ENCODE measurements at regions not wholly inside any gene's neighbourhood (a gene's known extent, or its start where the extent isn't known, plus 50 kb on each side); places are given as distances from the start of the nearest gene placed in this dataset.

DNA sequence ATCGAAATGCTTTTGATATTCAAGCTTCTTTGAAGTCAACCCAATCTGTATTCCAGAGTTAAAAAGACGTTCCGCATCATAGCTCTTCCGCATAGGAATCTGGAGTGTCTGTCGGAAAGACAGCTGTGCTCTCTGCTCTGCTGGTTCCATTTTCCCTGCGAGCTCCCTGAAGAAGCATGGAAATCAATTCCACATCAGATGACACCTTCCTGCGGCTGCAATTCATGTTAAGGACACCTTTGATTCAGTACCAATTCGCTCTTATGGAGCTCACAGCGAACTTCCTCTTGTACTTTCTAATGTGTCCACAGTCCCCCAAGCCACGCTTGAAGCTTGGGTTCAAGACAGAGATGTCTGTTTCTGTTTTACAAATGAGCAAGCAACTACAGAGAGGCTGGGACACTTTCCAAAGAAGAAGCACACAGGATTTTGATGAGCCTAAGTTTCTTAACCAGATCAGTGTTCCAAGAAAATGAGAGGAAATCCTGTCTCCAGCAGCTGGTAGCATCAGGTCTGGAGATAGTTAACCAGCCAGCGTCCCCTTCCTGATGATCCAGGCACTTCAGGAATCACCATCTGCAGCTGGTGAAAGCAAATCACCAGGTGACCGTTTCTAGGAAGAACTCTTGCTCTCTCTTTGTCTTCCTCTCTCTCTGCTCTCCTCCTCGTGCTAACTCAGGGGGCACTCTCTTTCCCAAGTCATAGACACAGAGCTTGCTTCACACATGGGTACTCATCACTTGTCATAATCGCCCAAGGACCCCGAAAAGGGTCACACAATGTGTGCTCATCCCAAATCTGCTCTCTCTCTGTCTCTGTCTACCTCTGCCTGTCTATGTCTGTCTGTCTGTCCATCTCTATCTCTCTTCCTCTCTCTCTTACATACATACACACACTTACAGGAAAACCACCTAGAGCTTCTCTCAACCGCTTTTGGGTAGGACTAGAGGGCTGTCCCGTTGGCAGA is 281.8 kb downstream of the FAM43A start:
- Mint-ChIP-seq H3K27ac (no peak overlapping the region), H3K36me3 (no peaks in the 10 kb centered on the region), H3K9me3 (no peaks in the 10 kb centered on the region)
- no peak for DNase-seq (ENCODE audit: low spot score in 2 of 2)
- ATAC-seq = no peak

- H3K36me3 Mint-ChIP-seq = no peaks in the 10 kb centered on the region
- H3K27ac Mint-ChIP-seq = no peak overlapping the region
- ATAC-seq (no peak), DNase-seq (ENCODE audit: low spot score in 2 of 2) (no peak)
- no peaks in the 10 kb centered on the region for H3K9me3 Mint-ChIP-seq
Measured at GRCh38 chr3:194970066-194970465, 284.4 kb downstream of the FAM43A start.

GRCh38 chr3:194971009-194971408 is 285.3 kb downstream of the FAM43A start:
- DNase-seq (ENCODE audit: low spot score in 2 of 2) (no peak), ATAC-seq (no peak)
- Mint-ChIP-seq H3K36me3 (no peaks in the 10 kb centered on the region), H3K27ac (no peak overlapping the region), H3K9me3 (no peaks in the 10 kb centered on the region)

GRCh38 chr3:194971965-194972364 is 286.3 kb downstream of the FAM43A start:
- Mint-ChIP-seq H3K27ac (no peak overlapping the region), H3K9me3 (no peaks in the 10 kb centered on the region), H3K36me3 (no peaks in the 10 kb centered on the region)
- ATAC-seq (no peak), DNase-seq (ENCODE audit: low spot score in 2 of 2) (no peak)

GRCh38 chr3:194972641-194973040 is 287.0 kb downstream of the FAM43A start:
- ATAC-seq (no peak), DNase-seq (ENCODE audit: low spot score in 2 of 2) (no peak)
- H3K27ac Mint-ChIP-seq = no peak overlapping the region
- no peaks in the 10 kb centered on the region for H3K9me3 Mint-ChIP-seq
- H3K36me3 Mint-ChIP-seq = no peaks in the 10 kb centered on the region

GRCh38 chr3:194973366-194974000 is 287.8 kb downstream of the FAM43A start:
- H3K36me3 Mint-ChIP-seq = no peaks in the 10 kb centered on the region
- no peak for DNase-seq (ENCODE audit: low spot score in 2 of 2)
- H3K9me3 Mint-ChIP-seq = no peaks in the 10 kb centered on the region
- ATAC-seq = no peak
- H3K27ac Mint-ChIP-seq = no peak overlapping the region

DNA sequence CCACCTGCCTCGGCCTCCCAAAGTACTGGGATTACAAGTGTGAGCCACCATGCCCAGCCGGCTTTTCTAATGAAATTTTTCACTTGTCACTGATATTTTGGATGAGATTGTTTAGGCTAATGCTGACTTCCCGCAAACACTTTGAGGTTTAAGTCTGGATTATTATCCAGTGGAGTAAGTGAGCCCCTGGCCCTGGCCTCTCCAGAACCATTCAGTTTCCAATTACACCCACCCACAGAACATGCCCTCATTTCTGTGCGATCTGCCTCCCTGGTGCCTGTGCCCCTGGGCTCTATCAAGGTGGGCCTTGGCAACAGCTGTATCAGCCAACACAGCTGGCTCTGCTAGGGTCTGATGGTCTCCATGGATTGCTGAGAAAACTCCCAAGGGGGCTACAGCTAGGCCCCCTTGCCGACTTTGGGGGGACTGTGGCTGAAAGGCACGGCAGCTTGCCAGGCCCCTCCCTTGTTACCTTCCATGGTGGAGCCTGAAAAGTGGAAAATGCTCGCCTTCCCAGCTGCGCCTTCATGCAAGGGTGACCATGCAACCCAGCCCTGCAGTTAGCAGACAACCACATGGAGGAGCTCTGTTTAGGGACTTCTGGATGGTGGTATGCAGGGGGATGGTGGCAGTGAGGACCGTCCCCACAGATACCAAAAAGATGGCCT is 288.9 kb downstream of the FAM43A start:
- ATAC-seq (no peak), DNase-seq (ENCODE audit: low spot score in 2 of 2) (no peak)
- Mint-ChIP-seq H3K9me3 (no peaks in the 10 kb centered on the region), H3K36me3 (no peaks in the 10 kb centered on the region), H3K27ac (no peak overlapping the region)

- no peak for ATAC-seq
- no peaks in the 10 kb centered on the region for H3K9me3 Mint-ChIP-seq
- no peak for DNase-seq (ENCODE audit: low spot score in 2 of 2)
- H3K36me3 Mint-ChIP-seq = no peaks in the 10 kb centered on the region
- peak overlapping the region in 1 of 2 donors; percentile 85 for H3K27ac Mint-ChIP-seq
Measured at GRCh38 chr3:194976049-194976451, 290.4 kb downstream of the FAM43A start.

- peaks cover 0 to 4% of the 10 kb centered on the region in 2 donors for H3K9me3 Mint-ChIP-seq
- H3K36me3 Mint-ChIP-seq = no peaks in the 10 kb centered on the region
- no peak overlapping the region for H3K27ac Mint-ChIP-seq
- no peak for DNase-seq (ENCODE audit: low spot score in 2 of 2)
- no peak for ATAC-seq
Measured at GRCh38 chr3:194976874-194977273, 291.2 kb downstream of the FAM43A start.

DNA sequence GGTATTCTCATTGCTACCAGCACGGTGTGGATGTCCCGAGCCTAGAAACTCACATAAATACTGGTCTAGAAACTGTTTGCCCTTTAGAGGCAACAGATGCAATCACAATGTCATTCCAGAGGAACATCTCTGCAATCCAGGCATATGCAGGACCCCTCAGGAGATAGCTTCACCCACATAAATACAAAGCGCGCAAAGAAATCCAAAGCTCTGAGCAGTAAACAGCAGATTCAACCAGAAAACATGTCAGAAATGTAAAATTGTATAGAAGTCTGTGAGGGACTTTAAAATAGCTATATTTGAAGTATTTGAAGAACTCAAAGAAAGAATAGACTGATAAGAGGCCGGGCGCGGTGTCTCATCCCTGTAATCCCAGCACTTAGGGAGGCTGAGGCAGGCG is 291.7 kb downstream of the FAM43A start:
- Mint-ChIP-seq H3K9me3 (peaks cover 2 to 4% of the 10 kb centered on the region in 2 donors), H3K36me3 (no peaks in the 10 kb centered on the region), H3K27ac (no peak overlapping the region)
- no peak for ATAC-seq
- DNase-seq (ENCODE audit: low spot score in 2 of 2) = no peak

- no peak for ATAC-seq
- H3K27ac Mint-ChIP-seq = no peak overlapping the region
- no peaks in the 10 kb centered on the region for H3K36me3 Mint-ChIP-seq
- H3K9me3 Mint-ChIP-seq = peaks cover 4 to 5% of the 10 kb centered on the region in 2 donors
- DNase-seq (ENCODE audit: low spot score in 2 of 2) = no peak
Measured at GRCh38 chr3:194979173-194979572, 291.8 kb downstream of the XXYLT1 start.

- no peak for ATAC-seq
- DNase-seq (ENCODE audit: low spot score in 2 of 2) = no peak
- no peaks in the 10 kb centered on the region for H3K36me3 Mint-ChIP-seq
- peaks cover 4 to 5% of the 10 kb centered on the region in 2 donors for H3K9me3 Mint-ChIP-seq
- no peak overlapping the region for H3K27ac Mint-ChIP-seq
Measured at GRCh38 chr3:194982472-194982871, 288.5 kb downstream of the XXYLT1 start.

DNA sequence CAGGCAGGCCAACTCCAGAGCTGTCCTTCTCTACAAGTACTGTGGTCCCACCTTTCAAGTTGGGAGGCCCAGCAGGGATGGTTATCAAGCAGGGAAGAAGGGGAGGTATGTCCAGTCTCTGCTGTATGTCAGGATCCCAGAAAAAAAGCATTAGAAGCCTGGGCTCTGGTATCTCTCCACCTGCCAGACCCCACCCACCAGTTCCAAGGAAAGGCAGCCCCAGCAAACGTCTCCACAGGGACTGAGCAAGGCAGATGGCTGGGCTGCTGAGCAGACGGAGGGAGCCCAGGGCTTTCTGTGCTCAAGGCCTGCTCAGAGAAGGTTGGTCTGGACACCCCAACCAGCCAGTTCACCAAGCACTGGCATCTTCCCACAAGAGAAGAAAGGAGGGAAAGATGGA is 287.8 kb downstream of the XXYLT1 start:
- H3K9me3 Mint-ChIP-seq = peaks cover 4 to 5% of the 10 kb centered on the region in 2 donors

GRCh38 chr3:194983620-194984019 is 287.3 kb downstream of the XXYLT1 start:
- no peak for ATAC-seq
- no peak for DNase-seq (ENCODE audit: low spot score in 2 of 2)
- Mint-ChIP-seq H3K27ac (no peak overlapping the region), H3K36me3 (no peaks in the 10 kb centered on the region), H3K9me3 (peaks cover 4 to 5% of the 10 kb centered on the region in 2 donors)

More for the DNA sequence above, 287.8 kb downstream of the XXYLT1 start:
- Mint-ChIP-seq H3K36me3 (no peaks in the 10 kb centered on the region), H3K27ac (no peak overlapping the region)
- DNase-seq (ENCODE audit: low spot score in 2 of 2) (no peak), ATAC-seq (no peak)

DNA sequence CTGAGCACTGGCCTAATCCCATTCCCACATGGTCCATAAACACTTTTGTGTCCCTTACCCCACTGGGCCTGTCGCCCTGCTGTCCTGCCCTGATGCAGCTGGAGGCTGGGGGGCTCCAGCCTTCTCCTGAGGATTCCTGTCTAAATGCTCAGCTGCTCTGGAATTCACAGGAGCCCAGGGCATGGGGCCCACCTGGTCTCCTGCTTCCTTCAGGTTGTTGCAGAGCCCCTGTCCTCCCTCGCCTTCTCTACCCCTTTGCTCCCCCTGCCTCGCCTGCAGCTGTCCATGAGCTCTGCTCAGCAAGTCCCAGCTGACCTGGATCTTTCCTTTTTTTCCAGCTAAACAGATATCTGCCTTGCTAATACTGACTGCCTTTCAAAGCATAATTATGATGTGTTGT is 286.9 kb downstream of the XXYLT1 start:
- Mint-ChIP-seq H3K9me3 (peaks cover 4 to 5% of the 10 kb centered on the region in 2 donors), H3K27ac (peak overlapping the region in 1 of 2 donors; percentile 40), H3K36me3 (no peaks in the 10 kb centered on the region)
- DNase-seq (ENCODE audit: low spot score in 2 of 2) = no peak
- ATAC-seq = no peak

- ATAC-seq = no peak
- peaks cover 4 to 5% of the 10 kb centered on the region in 2 donors for H3K9me3 Mint-ChIP-seq
- H3K27ac Mint-ChIP-seq = no peak overlapping the region
- H3K36me3 Mint-ChIP-seq = no peaks in the 10 kb centered on the region
- DNase-seq (ENCODE audit: low spot score in 2 of 2) = no peak
Measured at GRCh38 chr3:194984622-194985021, 286.3 kb downstream of the XXYLT1 start.

DNA sequence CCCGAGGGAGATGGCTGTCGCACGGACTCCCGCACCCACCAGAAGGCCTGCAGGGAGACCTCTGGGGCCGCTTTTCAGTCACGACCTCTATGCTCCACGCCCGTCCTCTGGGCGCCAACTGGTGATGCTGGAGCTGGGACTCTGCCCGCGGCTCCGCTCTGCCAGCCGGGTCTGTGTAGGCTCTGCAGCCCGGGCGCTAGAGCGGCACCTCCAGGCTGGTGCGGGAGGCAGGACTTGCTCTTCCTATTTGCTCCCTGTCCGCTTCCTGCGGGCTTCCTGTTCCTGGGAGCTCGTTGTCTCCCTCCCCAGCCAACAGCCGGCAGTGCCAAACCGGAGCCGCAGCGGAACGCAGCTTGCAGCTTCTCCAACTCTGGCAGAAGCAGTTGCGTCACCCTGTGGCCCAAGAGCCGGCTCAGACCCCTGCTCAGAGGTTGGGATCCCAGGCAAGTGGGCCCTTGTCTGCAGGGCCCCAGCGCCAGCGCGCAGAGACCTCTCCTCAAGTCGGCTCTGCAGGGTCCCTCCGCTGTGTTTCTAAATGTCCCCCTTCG is 285.9 kb downstream of the XXYLT1 start:
- no peaks in the 10 kb centered on the region for H3K36me3 Mint-ChIP-seq

More for the DNA sequence above, 285.9 kb downstream of the XXYLT1 start:
- no peak overlapping the region for H3K27ac Mint-ChIP-seq
- H3K9me3 Mint-ChIP-seq = peaks cover 4 to 5% of the 10 kb centered on the region in 2 donors
- DNase-seq (ENCODE audit: low spot score in 2 of 2) (no peak), ATAC-seq (no peak)

All from activated naive CD4-positive, alpha-beta T cell treated with anti-CD3 and anti-CD28 coated beads, Interleukin-2, amount 50 U/mL, for 72 hours (primary cell).